DND-41 (cell line): ENCODE measurements at regions not wholly inside any gene's neighbourhood (a gene's known extent, or its start where the extent isn't known, plus 50 kb on each side); places are given as distances from the start of the nearest gene placed in this dataset.

Experiments
- ATAC-seq: fragments of 200-7000 bp; cut with Tn5 transposase; 3 replicates; pipeline ENCODE4 v1.9.1; 2021; ENCODE audit warnings: low read depth; ENCODE audit not compliant: insufficient read depth
- DNase-seq: peaks from one replicate; pipeline ENCODE4 v3.0.0-alpha.2; 2020
- H2AFZ ChIP-seq: 2 replicates; pipeline ENCODE4 v1.6.0; 2012; ENCODE audit warnings: low read depth, low read length
- H3K27ac ChIP-seq: 2 replicates; pipeline ENCODE4 v1.5.1; 2012; ENCODE audit warnings: low read length, inconsistent platforms
- H3K27me3 ChIP-seq: fragments of 200-600 bp; sonication (generic); 2 replicates; pipeline ENCODE4 v1.6.0; 2012; ENCODE audit warnings: low read length, mild to moderate bottlenecking, inconsistent platforms; ENCODE audit not compliant: insufficient read depth, poor library complexity
- H3K36me3 ChIP-seq: 2 replicates; pipeline ENCODE4 v1.5.1; 2012; ENCODE audit warnings: low read length, inconsistent platforms; ENCODE audit not compliant: insufficient read depth
- H3K4me1 ChIP-seq: 2 replicates; pipeline ENCODE4 v1.5.1; 2012; ENCODE audit warnings: mild to moderate bottlenecking, low read length; ENCODE audit not compliant: insufficient read depth
- H3K4me2 ChIP-seq: 2 replicates; pipeline ENCODE4 v1.6.0; 2012; ENCODE audit warnings: mild to moderate bottlenecking, moderate library complexity, low read length, inconsistent platforms; ENCODE audit not compliant: insufficient read depth
- H3K4me3 ChIP-seq, 2 experiments: fragments of 200-600 bp in 1 of 2; shearing (Covaris generic) in 1 of 2; 2 replicates each; pipeline ENCODE4 v1.5.1; 2012 to 2016; ENCODE audit warnings: inconsistent platforms in 2 of 2, low read length in 2 of 2, mild to moderate bottlenecking in 2 of 2, low read depth in 1 of 2, moderate library complexity in 1 of 2
- H3K79me2 ChIP-seq: 2 replicates; pipeline ENCODE4 v1.6.0; 2012; ENCODE audit warnings: low read length, inconsistent platforms; ENCODE audit not compliant: insufficient read depth
- H3K9ac ChIP-seq: 2 replicates; pipeline ENCODE4 v1.6.0; 2012; ENCODE audit warnings: low read depth, mild to moderate bottlenecking, inconsistent platforms, low read length, moderate library complexity
- H3K9me3 ChIP-seq: 2 replicates; pipeline ENCODE4 v1.5.1; 2012; ENCODE audit warnings: low read length, moderate library complexity, mild to moderate bottlenecking, inconsistent platforms; ENCODE audit not compliant: insufficient read depth, severe bottlenecking
- H4K20me1 ChIP-seq: 2 replicates; pipeline ENCODE4 v1.6.0; 2012; ENCODE audit warnings: low read length; ENCODE audit not compliant: insufficient read depth
- EZH2 ChIP-seq: IDR thresholded peaks from 3 replicates; pipeline ENCODE4 v1.6.1; 2012; ENCODE audit warnings: borderline replicate concordance, low read depth, mild to moderate bottlenecking, moderate library complexity, low read length, inconsistent platforms; ENCODE audit not compliant: severe bottlenecking
- TF ChIP-seq, protein P1 (sequence below): IDR thresholded peaks from 2 replicates; pipeline ENCODE4 v1.5.1; 2012; ENCODE audit warnings: borderline replicate concordance, low read length, moderate library complexity, mild to moderate bottlenecking; ENCODE audit not compliant: poor library complexity, severe bottlenecking; ENCODE audit errors: extremely low read depth

DNA sequence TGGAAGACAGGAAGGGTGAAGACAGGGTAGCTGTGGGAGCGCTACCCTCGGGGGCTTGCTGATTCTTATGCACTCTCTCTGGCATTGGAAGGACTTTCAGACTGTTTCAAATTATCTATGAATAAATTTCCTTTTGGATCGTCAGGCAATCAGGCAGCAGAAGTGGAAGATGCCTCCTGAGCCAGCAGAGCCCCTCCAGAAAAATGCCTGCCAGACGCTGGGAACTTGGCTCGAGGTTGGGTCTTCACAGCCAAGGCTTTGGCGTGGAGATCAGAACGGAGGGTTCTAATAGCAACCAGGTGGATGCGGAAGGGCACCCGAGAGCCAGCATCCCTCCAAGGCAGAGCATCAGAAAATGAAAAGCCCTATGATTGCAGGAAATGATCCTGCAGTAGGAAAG lies 119.2 kb upstream of the RFLNA start:
- Histone ChIP-seq H3K4me3 (no peak overlapping the region), H3K27me3 (no peaks in the 10 kb centered on the region), H4K20me1 (no peaks in the 10 kb centered on the region), H3K4me2 (no peak overlapping the region), H3K9me3 (no peaks in the 10 kb centered on the region), H3K4me1 (no peaks in the 10 kb centered on the region), H3K36me3 (no peaks in the 10 kb centered on the region), H3K79me2 (no peaks in the 10 kb centered on the region), H2AFZ (no peak overlapping the region), H3K27ac (no peak overlapping the region), H3K9ac (no peak overlapping the region)
- DNase-seq (no peak), ATAC-seq (no peak)
- TF ChIP-seq, protein P1, sequence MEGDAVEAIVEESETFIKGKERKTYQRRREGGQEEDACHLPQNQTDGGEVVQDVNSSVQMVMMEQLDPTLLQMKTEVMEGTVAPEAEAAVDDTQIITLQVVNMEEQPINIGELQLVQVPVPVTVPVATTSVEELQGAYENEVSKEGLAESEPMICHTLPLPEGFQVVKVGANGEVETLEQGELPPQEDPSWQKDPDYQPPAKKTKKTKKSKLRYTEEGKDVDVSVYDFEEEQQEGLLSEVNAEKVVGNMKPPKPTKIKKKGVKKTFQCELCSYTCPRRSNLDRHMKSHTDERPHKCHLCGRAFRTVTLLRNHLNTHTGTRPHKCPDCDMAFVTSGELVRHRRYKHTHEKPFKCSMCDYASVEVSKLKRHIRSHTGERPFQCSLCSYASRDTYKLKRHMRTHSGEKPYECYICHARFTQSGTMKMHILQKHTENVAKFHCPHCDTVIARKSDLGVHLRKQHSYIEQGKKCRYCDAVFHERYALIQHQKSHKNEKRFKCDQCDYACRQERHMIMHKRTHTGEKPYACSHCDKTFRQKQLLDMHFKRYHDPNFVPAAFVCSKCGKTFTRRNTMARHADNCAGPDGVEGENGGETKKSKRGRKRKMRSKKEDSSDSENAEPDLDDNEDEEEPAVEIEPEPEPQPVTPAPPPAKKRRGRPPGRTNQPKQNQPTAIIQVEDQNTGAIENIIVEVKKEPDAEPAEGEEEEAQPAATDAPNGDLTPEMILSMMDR, result no peak
- TF ChIP-seq EZH2, result no peak

DNA sequence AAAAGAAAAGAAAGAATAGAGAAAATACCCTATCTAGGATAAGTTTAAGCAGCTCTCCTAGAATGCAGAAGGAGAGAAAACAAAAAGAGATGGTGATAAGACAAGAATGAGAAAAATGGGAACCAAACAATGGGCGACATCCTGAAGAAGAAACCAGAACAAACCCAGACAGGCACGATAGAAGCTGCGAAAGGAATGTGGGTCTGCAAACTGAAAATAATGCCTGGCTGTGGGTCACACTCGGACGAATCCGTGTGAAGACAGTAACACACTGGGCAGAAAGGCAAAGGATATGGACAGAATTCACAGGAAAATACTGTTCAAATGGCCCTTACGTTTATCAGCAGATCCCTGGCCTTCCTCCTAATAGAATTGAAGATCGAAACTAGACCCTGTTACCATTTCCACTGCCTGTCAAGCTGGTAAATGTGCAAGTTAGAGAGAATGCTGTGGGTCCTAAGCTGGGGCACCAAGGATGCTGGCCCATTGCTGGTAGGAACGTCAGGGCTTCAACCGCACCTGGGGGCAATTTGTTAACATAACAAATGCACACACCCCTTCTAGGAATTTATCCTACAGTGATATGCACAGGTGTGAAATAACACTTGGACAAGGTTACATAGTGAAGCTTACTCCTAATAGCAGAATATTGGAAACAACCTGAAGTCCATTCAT lies 117.5 kb upstream of the RFLNA start:
- no peaks in the 10 kb centered on the region for H3K79me2 ChIP-seq
- no peaks in the 10 kb centered on the region for H3K36me3 ChIP-seq
- H3K4me2 ChIP-seq, result no peak overlapping the region
- no peak for ATAC-seq
- H3K9me3 ChIP-seq, result no peaks in the 10 kb centered on the region
- no peak overlapping the region for H3K9ac ChIP-seq
- H2AFZ ChIP-seq, result no peak overlapping the region
- no peak overlapping the region for H3K4me3 ChIP-seq
- H3K27me3 ChIP-seq, result no peaks in the 10 kb centered on the region
- no peak for DNase-seq
- H3K4me1 ChIP-seq, result no peaks in the 10 kb centered on the region
- H3K27ac ChIP-seq, result no peak overlapping the region
- no peak for TF ChIP-seq EZH2
- TF ChIP-seq, protein P1, result no peak
- H4K20me1 ChIP-seq, result no peaks in the 10 kb centered on the region

DNA sequence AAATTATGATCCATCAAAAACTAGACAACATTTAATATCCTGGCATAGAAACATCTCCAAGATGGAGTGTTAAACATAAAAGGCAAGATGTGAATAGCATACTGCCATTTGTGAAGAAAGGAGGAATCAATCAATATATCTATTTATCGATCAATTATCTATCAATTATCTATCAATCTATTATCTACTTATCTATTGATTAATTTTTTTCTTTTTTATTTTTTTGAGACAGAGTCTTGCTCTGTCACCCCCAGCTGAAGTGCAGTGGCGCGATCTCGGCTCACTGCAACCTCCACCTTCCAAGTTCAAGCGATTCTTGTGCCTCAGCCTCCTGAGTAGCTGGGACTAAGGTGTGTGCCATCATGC lies 117.0 kb upstream of the RFLNA start:
- no peak for TF ChIP-seq EZH2
- TF ChIP-seq, protein P1, result no peak
- DNase-seq, result no peak
- no peaks in the 10 kb centered on the region for H3K79me2 ChIP-seq
- no peaks in the 10 kb centered on the region for H3K36me3 ChIP-seq
- H3K27me3 ChIP-seq, result no peaks in the 10 kb centered on the region
- H3K27ac ChIP-seq, result no peak overlapping the region
- no peak for ATAC-seq
- no peaks in the 10 kb centered on the region for H3K4me1 ChIP-seq
- H3K9ac ChIP-seq, result no peak overlapping the region
- H2AFZ ChIP-seq, result no peak overlapping the region
- H3K4me3 ChIP-seq, result no peak overlapping the region
- H4K20me1 ChIP-seq, result no peaks in the 10 kb centered on the region
- no peak overlapping the region for H3K4me2 ChIP-seq
- no peaks in the 10 kb centered on the region for H3K9me3 ChIP-seq
